ENCODE measurements at regions not wholly inside any gene's neighbourhood (a gene's known extent, or its start where the extent isn't known, plus 50 kb on each side); places are given as distances from the start of the nearest gene placed in this dataset.

DNA sequence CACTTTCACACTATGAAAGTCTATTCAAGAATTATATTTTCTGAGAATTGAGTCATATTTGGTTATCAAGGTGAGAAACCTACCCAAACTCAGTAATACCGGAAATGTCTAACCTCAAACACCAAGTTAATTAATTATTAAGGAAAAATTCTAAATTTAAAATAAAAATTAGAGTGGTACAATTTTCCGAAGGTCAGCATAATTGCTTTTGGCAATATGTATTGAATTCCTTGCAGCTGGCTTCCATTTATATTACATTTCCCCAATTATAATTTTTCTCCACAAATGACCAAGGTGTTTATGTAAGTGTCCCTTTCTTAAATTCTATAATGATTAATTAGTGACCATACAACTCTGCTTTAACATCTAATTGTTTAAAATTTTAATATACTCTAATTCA is 316.0 kb upstream of the IRAK1BP1 start:
- Histone ChIP-seq H3K27me3 (no peaks in the 10 kb centered on the region), H3K9me3 (peaks cover 0 to 22% of the 10 kb centered on the region in 2 donors), H3K27ac (no peak overlapping the region), H3K4me1 (no peaks in the 10 kb centered on the region), H3K36me3 (no peaks in the 10 kb centered on the region), H3K4me3 (no peak overlapping the region)
- TF ChIP-seq, protein P1, sequence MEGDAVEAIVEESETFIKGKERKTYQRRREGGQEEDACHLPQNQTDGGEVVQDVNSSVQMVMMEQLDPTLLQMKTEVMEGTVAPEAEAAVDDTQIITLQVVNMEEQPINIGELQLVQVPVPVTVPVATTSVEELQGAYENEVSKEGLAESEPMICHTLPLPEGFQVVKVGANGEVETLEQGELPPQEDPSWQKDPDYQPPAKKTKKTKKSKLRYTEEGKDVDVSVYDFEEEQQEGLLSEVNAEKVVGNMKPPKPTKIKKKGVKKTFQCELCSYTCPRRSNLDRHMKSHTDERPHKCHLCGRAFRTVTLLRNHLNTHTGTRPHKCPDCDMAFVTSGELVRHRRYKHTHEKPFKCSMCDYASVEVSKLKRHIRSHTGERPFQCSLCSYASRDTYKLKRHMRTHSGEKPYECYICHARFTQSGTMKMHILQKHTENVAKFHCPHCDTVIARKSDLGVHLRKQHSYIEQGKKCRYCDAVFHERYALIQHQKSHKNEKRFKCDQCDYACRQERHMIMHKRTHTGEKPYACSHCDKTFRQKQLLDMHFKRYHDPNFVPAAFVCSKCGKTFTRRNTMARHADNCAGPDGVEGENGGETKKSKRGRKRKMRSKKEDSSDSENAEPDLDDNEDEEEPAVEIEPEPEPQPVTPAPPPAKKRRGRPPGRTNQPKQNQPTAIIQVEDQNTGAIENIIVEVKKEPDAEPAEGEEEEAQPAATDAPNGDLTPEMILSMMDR (IDR thresholded peaks at IDR 0.05) = no peak
- ATAC-seq (no peak), DNase-seq (no peak)
- intact Hi-C loops (cut with DNase I) = no loop called here

DNA sequence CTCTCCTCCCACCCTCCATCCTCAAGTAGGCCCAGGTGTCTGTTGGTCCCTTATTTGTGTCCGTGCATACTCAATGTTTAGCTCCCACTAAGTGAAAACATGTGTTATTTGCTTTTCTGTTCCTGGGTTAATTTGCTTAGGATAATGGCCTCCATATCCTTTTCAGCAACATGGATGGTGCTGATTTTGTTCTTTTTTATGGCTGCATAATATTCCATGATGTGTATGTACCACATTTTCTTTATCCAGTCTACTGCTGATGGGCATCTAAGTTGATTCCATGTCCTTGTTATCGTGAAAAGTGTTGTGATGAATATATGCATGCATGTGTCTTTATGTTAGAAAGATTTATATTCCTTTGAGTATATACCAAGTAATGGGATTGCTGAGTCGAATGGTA is 314.9 kb upstream of the IRAK1BP1 start:
- Histone ChIP-seq H3K9me3 (peaks cover 0 to 31% of the 10 kb centered on the region in 2 donors), H3K36me3 (no peaks in the 10 kb centered on the region), H3K27me3 (no peaks in the 10 kb centered on the region), H3K4me3 (no peak overlapping the region), H3K27ac (no peak overlapping the region), H3K4me1 (no peaks in the 10 kb centered on the region)
- TF ChIP-seq, protein P1 (IDR thresholded peaks at IDR 0.05) = no peak
- ATAC-seq (no peak), DNase-seq (no peak)
- intact Hi-C loops (cut with DNase I) = no loop called here

DNA sequence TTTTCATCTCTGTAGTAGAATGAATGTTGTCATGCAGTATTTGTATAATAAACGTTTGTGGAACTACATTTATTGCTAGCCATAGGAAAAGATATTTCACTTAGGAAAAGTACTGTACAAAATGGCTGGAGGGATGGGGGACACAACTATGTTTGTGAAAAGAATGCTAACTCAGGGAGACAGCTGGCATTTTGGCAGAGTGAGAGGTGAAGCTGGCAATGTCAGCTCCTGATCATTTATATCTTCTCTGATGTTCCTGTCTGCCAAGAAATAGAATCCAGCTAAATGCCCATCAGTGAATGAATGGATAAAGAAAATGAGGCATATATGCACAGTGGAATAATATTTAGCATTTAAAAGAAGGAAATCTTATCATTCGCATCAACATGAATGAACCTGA is 313.0 kb upstream of the IRAK1BP1 start:
- no peaks in the 10 kb centered on the region for H3K27me3 ChIP-seq
- intact Hi-C loops (cut with DNase I) = no loop called here
- H3K9me3 ChIP-seq = peaks cover 0 to 35% of the 10 kb centered on the region in 2 donors
- TF ChIP-seq, protein P1 (IDR thresholded peaks at IDR 0.05) = no peak
- no peak overlapping the region for H3K4me3 ChIP-seq
- no peaks in the 10 kb centered on the region for H3K36me3 ChIP-seq
- no peaks in the 10 kb centered on the region for H3K4me1 ChIP-seq
- no peak for ATAC-seq
- H3K27ac ChIP-seq = no peak overlapping the region
- DNase-seq = no peak

DNA sequence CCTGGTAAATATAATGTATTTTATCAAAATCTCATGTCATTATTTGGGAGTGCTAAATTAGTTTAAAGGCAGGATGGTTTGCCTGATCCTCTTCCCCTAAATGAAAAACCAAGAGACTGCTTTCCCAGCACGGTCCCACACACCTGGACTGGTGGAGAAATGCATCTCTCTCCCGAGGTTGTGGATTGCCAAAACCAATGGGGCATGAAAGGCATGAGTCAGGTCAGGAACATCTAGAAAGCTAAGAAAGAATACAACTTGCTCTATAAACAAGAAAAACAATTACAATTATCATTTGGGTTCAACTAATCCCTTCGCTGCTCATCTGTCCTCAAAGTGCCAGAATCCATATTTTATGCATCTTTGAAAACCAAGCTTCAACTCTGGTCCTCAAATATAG is 308.3 kb upstream of the IRAK1BP1 start:
- ATAC-seq = no peak
- Histone ChIP-seq H3K4me1 (no peaks in the 10 kb centered on the region), H3K27ac (no peak overlapping the region), H3K27me3 (no peaks in the 10 kb centered on the region), H3K9me3 (peaks cover 0 to 20% of the 10 kb centered on the region in 2 donors), H3K4me3 (no peak overlapping the region), H3K36me3 (no peaks in the 10 kb centered on the region)
- TF ChIP-seq, protein P1 (IDR thresholded peaks at IDR 0.05) = no peak
- DNase-seq = no peak
- intact Hi-C loops (cut with DNase I) = no loop called here

DNA sequence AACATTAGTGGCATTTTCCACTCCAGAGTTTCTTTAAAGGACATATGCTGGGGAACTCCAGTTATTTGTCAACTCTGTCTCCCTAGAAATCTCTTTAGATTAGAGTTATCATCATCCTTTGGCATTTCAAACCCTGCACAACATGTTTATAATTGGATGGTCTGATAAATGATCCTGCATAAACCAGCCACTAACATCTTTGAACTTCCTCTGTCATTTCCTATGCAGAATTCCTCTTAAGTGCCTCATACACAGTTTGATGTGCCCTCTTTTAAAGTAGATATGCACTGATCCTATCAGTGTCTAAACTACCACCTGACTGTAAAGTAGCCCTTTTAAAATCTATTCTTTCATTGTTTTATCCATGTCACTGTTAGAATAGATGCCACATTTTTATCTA is 306.3 kb upstream of the IRAK1BP1 start:
- TF ChIP-seq, protein P1 (IDR thresholded peaks at IDR 0.05) = no peak
- DNase-seq (no peak), ATAC-seq (no peak)
- Histone ChIP-seq H3K27ac (no peak overlapping the region), H3K4me3 (no peak overlapping the region), H3K36me3 (no peaks in the 10 kb centered on the region), H3K9me3 (peaks cover 0 to 16% of the 10 kb centered on the region in 2 donors), H3K27me3 (no peaks in the 10 kb centered on the region), H3K4me1 (no peaks in the 10 kb centered on the region)
- intact Hi-C loops (cut with DNase I) = no loop called here

Measured in left lung (tissue), 4 donors.